TTC549 (cell line): ENCODE measurements at regions not wholly inside any gene's neighbourhood (a gene's known extent, or its start where the extent isn't known, plus 50 kb on each side); places are given as distances from the start of the nearest gene placed in this dataset.

Experiments used
- FAIRE-seq: peaks from 2 replicates; lab custom pipeline; 2012; peaks lifted over from hg19 to GRCh38; lab: Jason Lieb, UNC

- FAIRE-seq, result no peak
Measured at GRCh38 chr6:140579918-140580317, 1205.5 kb upstream of the CITED2 start.

DNA sequence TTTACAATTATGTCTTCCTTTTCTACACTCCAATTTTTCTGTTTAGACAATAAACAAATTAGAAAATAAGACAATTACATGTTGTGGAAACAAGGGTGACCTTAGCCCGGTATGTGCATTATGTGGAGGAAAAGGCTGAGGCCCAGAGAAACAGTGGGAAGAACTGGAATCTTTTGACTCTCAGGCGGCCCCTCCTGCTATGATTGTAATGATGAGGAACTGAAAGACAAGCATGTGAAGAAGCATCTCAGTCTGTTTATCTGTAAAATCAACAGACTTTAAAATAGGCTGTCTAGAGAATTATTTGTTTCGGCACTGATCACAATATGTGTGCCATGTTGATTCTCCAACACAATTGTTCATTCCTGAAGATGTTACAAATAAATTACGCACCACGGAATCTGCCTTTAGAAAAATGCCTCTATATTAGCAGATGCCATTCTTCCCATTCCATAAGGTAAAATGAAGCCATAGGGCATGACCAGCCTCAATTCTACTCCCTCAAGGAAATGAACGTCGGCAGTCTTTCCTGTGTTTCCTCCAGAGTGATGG lies 1201.6 kb upstream of the CITED2 start:
- FAIRE-seq, result no peak

DNA sequence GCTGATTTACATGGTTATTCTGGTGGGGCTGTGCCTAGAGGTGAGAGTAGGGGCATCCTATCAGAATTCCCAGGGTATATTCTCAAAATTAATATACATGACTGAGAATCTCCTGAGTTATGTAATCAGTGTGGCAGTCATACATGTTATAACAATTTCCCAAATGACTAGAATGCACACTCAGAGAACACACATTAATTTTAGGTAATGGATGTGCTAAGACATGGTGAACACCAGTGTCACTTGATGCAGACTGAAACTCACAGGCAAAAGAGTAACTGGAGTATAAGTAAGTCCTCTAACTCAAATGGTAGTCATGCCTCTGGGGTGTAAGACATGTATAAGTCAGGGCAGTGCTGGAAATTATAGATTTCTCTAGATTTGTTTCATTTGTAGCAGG lies 1198.4 kb upstream of the CITED2 start:
- FAIRE-seq, result no peak

- FAIRE-seq, result no peak
Measured at GRCh38 chr6:140572129-140572528, 1197.7 kb upstream of the CITED2 start.

DNA sequence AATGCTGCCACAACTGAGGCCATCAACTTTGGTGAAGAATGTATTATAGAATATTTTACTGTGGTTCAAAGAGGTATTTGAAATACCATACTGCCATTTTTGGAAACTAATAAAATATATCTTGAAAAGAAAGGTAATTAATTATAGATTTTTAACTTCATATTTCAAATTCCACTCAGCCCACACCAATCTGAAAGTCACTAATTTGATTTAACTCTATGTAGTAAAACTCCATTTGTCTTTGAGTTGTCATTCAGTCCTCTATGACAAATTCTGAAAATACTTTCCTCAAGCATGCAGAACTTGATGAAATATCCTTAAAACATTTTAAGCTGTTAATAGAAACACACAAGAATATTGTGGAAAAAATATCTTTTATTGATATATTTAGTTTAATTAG lies 1196.7 kb upstream of the CITED2 start:
- FAIRE-seq, result no peak

DNA sequence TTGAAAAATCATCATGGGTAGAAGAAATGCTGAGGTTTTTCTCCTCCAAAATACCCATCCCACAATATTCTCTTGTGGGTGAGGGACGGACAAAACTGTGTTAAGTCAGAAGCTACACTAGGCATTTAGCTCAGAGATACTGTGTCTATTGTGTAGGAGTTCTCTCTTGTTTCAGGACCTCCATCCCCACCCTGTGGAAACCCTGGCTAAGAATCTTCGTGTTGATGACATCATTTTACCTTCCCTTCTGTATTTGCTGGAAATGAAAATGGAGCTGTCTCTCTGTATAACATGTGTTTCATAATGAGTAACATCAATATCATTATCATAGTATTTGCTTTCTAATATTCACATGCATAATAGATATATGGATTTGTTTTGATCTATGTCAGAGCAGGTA lies 1193.0 kb upstream of the CITED2 start:
- no peak for FAIRE-seq

- no peak for FAIRE-seq
Measured at GRCh38 chr6:140566781-140567277, 1192.4 kb upstream of the CITED2 start.

- FAIRE-seq, result no peak
Measured at GRCh38 chr6:140563728-140564127, 1189.3 kb upstream of the CITED2 start.

DNA sequence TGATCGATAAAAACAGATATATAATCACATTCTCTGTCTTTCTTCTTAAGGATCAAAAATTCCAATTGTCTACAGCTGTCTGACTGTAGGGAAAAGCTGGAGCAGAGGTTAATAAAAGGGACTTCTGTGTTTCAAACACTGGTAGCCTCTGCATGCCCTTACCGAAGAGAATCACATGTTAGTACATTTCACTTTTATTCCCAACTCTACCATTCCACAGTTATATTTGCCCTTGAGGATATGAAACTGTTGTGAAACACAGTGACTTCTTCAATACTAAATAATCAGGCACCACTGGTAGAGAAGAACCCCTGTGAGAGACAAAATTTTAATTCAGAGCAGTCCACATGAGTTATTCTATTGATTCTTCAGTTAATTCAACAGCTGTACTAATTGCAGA lies 1187.3 kb upstream of the CITED2 start:
- no peak for FAIRE-seq

DNA sequence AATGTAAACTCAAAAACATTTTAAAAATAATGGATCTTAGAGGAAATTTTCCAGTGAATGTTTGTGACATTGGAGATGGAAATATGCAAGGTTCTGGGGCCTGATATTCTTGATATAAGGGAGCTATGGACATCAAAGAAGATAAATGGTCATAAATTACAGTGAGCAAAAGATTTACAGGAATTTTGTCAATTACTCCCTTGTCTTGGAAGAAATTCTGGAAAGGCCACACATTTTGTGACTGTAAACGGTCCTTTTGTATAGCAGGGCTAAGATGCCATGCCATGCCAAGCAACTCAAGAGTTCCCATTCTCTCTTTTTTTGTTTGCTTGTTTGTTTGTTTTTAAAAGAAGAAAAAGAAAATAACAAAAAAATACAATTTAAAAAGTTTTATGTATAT lies 1186.2 kb upstream of the CITED2 start:
- no peak for FAIRE-seq

DNA sequence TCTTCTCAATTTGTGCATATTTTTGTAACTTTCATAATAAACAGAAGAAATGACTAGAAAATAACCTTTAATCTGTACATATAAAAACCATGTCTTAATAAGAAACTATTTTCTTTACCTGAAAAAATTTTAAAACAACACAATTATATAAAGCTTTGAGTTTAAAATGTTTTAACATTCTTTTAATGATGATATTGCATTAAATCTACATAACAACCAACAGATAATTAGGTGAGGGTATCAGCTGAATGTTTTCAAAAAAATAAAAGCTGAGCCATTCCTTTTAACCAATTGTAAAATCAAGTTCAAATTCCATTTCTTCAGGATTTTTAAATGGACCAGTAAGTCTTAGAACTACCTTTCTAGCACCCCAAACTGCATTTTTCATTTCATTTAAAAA lies 1185.0 kb upstream of the CITED2 start:
- peak; percentile 61 for FAIRE-seq

GRCh38 chr6:140554421-140554820 lies 1180.0 kb upstream of the CITED2 start:
- no peak for FAIRE-seq

- FAIRE-seq, result no peak
Measured at GRCh38 chr6:140548366-140548765, 1173.9 kb upstream of the CITED2 start.

- FAIRE-seq, result no peak
Measured at GRCh38 chr6:140546640-140547039, 1172.2 kb upstream of the CITED2 start.

- no peak for FAIRE-seq
Measured at GRCh38 chr6:140544431-140544830, 1170.0 kb upstream of the CITED2 start.

GRCh38 chr6:140542863-140543262 lies 1168.4 kb upstream of the CITED2 start:
- FAIRE-seq, result no peak

GRCh38 chr6:140541288-140541687 lies 1166.8 kb upstream of the CITED2 start:
- no peak for FAIRE-seq

GRCh38 chr6:140540743-140541142 lies 1166.3 kb upstream of the CITED2 start:
- no peak for FAIRE-seq

GRCh38 chr6:140538926-140539325 lies 1164.5 kb upstream of the CITED2 start:
- FAIRE-seq, result no peak

DNA sequence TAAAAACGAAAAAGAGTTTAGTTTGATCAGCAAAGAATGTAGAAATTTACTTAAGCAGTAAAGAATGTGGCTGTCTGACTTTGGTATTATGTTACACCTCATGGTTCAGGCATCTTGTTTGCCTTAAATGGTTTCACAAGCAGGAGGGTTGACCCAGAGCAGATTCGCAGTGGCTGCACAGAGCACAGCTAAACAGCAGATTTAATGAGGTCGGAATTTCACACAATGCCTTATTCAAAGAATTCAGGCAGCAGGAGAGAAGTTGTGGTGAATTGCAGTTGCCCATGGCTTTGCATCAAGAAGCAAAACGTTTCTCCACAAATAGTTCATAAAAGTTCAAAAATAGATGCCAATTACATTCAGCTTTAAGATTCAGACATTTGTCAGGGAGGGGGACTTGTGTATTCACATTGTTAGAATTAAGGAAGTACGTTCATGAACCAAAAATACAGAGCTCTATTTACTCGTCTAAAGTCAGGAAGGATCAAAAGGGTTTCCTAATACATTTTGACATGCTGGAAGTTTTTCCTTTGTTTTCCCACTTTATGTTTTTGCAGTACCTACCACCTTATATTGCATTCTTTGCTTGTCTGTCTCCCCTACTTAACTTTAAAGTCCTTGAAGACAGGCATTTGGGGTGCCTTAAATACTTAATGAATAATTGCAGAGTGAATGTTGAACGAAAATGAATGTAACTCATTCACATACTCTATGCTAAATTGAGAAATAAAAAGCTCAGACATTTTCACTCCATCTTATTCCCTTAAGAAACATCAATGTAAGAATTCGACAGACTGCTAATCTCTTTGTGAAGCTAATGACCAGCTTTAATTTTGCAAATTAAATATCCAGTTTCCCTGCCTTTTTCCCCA lies 1163.6 kb upstream of the CITED2 start:
- FAIRE-seq, result peak; percentile 92

DNA sequence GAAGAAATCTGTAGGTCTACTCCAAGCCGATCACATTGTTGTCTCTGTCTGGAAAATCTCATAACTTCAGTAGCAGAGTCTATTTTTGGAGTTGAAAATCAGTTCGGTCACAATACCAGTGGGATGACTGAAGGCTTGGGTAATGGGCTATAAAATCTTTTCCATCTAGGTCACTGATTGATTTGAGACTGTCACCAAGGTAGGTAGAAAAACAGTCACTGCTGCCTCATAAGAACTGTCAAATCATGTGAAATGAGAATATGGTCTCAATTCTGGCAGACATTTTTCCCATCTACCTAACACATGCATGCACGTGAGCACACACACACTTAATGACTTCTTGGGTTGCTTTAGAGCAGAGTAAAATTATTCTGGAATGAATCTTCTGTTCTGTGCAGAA lies 1162.8 kb upstream of the CITED2 start:
- FAIRE-seq, result no peak

DNA sequence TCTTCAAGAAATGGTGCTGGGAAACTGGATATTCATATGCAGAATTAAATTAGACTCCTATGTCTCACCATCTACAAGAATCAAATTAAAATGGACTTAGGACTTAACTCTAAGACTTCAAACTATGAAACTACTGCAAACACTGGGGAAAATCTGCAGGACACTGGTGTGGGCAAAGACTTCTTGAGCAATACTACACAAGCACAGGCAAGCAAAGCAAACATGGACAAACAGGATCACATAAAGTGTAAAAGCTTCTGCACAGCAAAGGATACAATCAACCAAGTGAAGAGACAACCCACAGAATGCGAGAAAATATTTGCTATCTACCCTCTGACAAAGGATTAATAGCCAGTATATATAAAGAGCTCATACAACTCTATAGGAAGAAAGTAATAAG lies 1161.1 kb upstream of the CITED2 start:
- no peak for FAIRE-seq

DNA sequence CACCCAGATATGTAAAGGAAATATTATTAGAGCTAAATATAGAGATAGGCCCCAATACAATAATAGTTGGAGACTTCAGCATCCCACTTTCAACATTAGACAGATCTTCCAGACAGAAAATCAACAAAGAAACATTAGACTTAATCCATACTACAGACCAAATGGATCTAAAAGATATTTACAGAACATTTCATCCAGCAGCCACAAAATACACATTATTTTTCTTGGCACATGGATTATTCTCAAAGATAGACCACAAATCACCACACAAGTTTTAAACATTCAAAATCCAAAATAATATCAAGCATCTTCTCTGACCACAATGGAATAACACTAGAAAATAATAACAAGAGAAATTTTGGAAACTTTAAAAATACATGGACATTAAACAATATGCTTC lies 1159.1 kb upstream of the CITED2 start:
- FAIRE-seq, result no peak

DNA sequence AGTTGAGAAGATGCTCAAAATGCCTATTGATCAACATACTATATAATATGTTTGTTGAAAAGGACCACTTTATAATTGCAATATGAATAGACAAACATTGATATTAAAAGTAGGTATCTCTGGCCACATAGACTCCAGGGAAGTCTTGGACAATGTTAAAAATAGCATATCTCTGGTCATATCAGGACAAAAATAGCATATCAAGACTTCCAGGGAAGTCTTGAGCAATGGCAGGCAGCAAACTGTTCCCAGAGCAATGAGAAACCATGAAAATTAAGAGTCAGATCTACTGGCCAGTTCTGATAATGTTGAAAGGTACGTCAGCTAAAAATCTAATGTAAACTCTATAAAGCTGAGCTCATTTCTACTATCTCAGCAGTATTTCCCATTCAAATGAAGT lies 1130.3 kb upstream of the CITED2 start:
- no peak for FAIRE-seq
